MM.1S (cell line): ENCODE measurements at regions not wholly inside any gene's neighbourhood (a gene's known extent, or its start where the extent isn't known, plus 50 kb on each side); places are given as distances from the start of the nearest gene placed in this dataset.

Source experiments
- DNase-seq: peaks from one replicate; pipeline ENCODE4 v3.0.0-alpha.2; 2015
- H2AFZ ChIP-seq: fragments of 300-600 bp; sonication (generic); 2 replicates; pipeline ENCODE4 v1.6.0; 2016; ENCODE audit warnings: antibody characterized with exemption, low read length
- H3F3A ChIP-seq: fragments of 300-600 bp; sonication (generic); 2 replicates; pipeline ENCODE4 v1.6.1; 2016; ENCODE audit warnings: mild to moderate bottlenecking, antibody characterized with exemption, low read length, moderate library complexity, mixed read lengths; ENCODE audit not compliant: insufficient read depth
- H3K27ac ChIP-seq: fragments of 300-600 bp; sonication (generic); 2 replicates; pipeline ENCODE4 v1.5.1; 2016; ENCODE audit warnings: mild to moderate bottlenecking, low read length
- H3K27me3 ChIP-seq: fragments of 300-600 bp; sonication (generic); replicated peaks from 2 replicates; pipeline ENCODE4 v1.6.0; 2016; ENCODE audit warnings: low read length; ENCODE audit not compliant: insufficient read depth
- H3K36me3 ChIP-seq: fragments of 300-600 bp; sonication (generic); replicated peaks from 2 replicates; pipeline ENCODE4 v1.6.1; 2016; ENCODE audit warnings: mild to moderate bottlenecking, low read length, mixed read lengths; ENCODE audit not compliant: insufficient read depth
- H3K4me1 ChIP-seq: fragments of 300-600 bp; sonication (generic); 2 replicates; pipeline ENCODE4 v1.6.1; 2016; ENCODE audit warnings: low read length, mixed read lengths
- H3K4me2 ChIP-seq: fragments of 300-600 bp; sonication (generic); 2 replicates; pipeline ENCODE4 v1.6.0; 2016; ENCODE audit warnings: low read depth, low read length
- H3K4me3 ChIP-seq: fragments of 300-600 bp; sonication (generic); 2 replicates; pipeline ENCODE4 v1.5.1; 2016; ENCODE audit warnings: low read length, mixed read lengths
- H3K79me2 ChIP-seq: fragments of 300-600 bp; sonication (generic); 2 replicates; pipeline ENCODE4 v1.6.1; 2016; ENCODE audit warnings: mixed run types, low read length, mixed read lengths
- H3K9ac ChIP-seq: fragments of 300-600 bp; sonication (generic); 2 replicates; pipeline ENCODE4 v1.6.1; 2016; ENCODE audit warnings: low read length, mixed read lengths
- H3K9me2 ChIP-seq: fragments of 300-600 bp; sonication (generic); replicated peaks from 2 replicates; pipeline ENCODE4 v1.6.1; 2016; ENCODE audit warnings: mild to moderate bottlenecking, low read length, mixed read lengths; ENCODE audit not compliant: insufficient read depth
- H3K9me3 ChIP-seq: fragments of 300-600 bp; sonication (generic); replicated peaks from 2 replicates; pipeline ENCODE4 v1.6.1; 2016; ENCODE audit warnings: mild to moderate bottlenecking, low read length, mixed read lengths; ENCODE audit not compliant: insufficient read depth
- H4K20me1 ChIP-seq: fragments of 300-600 bp; sonication (generic); 2 replicates; pipeline ENCODE4 v1.6.1; 2016; ENCODE audit warnings: mild to moderate bottlenecking, low read length, moderate library complexity, mixed read lengths; ENCODE audit not compliant: insufficient read depth
- CTCF ChIP-seq: fragments of 300-600 bp; sonication (generic); IDR thresholded peaks from 2 replicates; pipeline ENCODE4 v1.5.1; 2016; ENCODE audit warnings: antibody characterized with exemption, low read length, mixed read lengths
- EZH2 ChIP-seq: fragments of 300-600 bp; sonication (generic); optimal IDR thresholded peaks from 2 replicates; pipeline ENCODE3; 2017; ENCODE audit warnings: low read depth, mild to moderate bottlenecking, antibody characterized with exemption, low read length, mixed read lengths
- EZH2phosphoT487 ChIP-seq: fragments of 300-600 bp; sonication (generic); IDR thresholded peaks from 2 replicates; pipeline ENCODE4 v1.6.1; 2018; ENCODE audit warnings: antibody characterized with exemption, low read length

GRCh38 chr13:85536706-85537105, 262.5 kb downstream of the SLITRK6 start:
- Histone ChIP-seq H3K9me2 (no peaks in the 10 kb centered on the region), H3K79me2 (no peaks in the 10 kb centered on the region), H3K27me3 (no peaks in the 10 kb centered on the region), H3K36me3 (no peaks in the 10 kb centered on the region), H3K4me1 (no peaks in the 10 kb centered on the region), H3K27ac (no peak overlapping the region), H3K9me3 (no peaks in the 10 kb centered on the region), H3K4me2 (no peak overlapping the region), H3F3A (no peaks in the 10 kb centered on the region), H3K4me3 (no peak overlapping the region), H2AFZ (no peak overlapping the region), H4K20me1 (no peaks in the 10 kb centered on the region), H3K9ac (no peak overlapping the region)
- DNase-seq = no peak
- no peak for TF ChIP-seq CTCF
- no peak for TF ChIP-seq EZH2
- TF ChIP-seq EZH2phosphoT487 = no peak

- no peak for TF ChIP-seq CTCF
- TF ChIP-seq EZH2phosphoT487 = no peak
- TF ChIP-seq EZH2 = no peak
- H3K4me1 ChIP-seq = no peaks in the 10 kb centered on the region
- DNase-seq = no peak
- no peaks in the 10 kb centered on the region for H3K79me2 ChIP-seq
- no peaks in the 10 kb centered on the region for H3K9me2 ChIP-seq
- no peak overlapping the region for H2AFZ ChIP-seq
- H3K27me3 ChIP-seq = no peaks in the 10 kb centered on the region
- H3K27ac ChIP-seq = no peak overlapping the region
- no peaks in the 10 kb centered on the region for H3K36me3 ChIP-seq
- no peak overlapping the region for H3K4me3 ChIP-seq
- no peaks in the 10 kb centered on the region for H4K20me1 ChIP-seq
- H3K9me3 ChIP-seq = no peaks in the 10 kb centered on the region
- H3F3A ChIP-seq = no peaks in the 10 kb centered on the region
- H3K9ac ChIP-seq = no peak overlapping the region
- H3K4me2 ChIP-seq = no peak overlapping the region
Observed at GRCh38 chr13:85535316-85536084, 263.7 kb downstream of the SLITRK6 start.

GRCh38 chr13:85533911-85534310, 265.3 kb downstream of the SLITRK6 start:
- Histone ChIP-seq H4K20me1 (no peaks in the 10 kb centered on the region), H3K27me3 (no peaks in the 10 kb centered on the region), H3K27ac (no peak overlapping the region), H3K9ac (no peak overlapping the region), H3K9me3 (no peaks in the 10 kb centered on the region), H2AFZ (no peak overlapping the region), H3K4me3 (no peak overlapping the region), H3K36me3 (no peaks in the 10 kb centered on the region), H3K4me1 (no peaks in the 10 kb centered on the region), H3K79me2 (no peaks in the 10 kb centered on the region), H3F3A (no peaks in the 10 kb centered on the region), H3K4me2 (no peak overlapping the region), H3K9me2 (no peaks in the 10 kb centered on the region)
- TF ChIP-seq CTCF (no peak), EZH2phosphoT487 (no peak), EZH2 (no peak)
- no peak for DNase-seq
